ENCODE measurements at regions not wholly inside any gene's neighbourhood (a gene's known extent, or its start where the extent isn't known, plus 50 kb on each side); places are given as distances from the start of the nearest gene placed in this dataset.

DNA sequence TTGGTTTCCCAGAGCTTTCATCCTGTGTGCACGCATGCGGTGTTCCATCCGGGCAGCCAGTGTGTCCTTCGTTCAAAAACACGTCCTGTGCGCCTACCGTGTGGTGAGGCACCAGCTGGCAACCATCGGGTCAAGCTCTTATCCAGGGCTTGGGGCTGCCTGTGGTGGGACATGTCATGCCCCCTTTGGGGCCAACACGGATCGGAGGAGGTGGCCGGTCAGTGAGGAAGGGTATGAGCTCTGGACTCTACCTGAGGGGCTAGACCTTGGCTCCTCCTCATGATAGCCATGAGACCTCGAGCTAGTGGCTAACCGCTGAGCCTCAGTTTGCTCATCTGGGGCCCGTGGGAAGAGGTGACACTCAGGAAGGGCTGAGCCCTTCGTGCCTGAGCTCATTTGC is 158.5 kb upstream of the PMEPA1 start:
- no peak for TF ChIP-seq YY1 (IDR thresholded peaks at IDR 0.05; ENCODE audit: extremely low read depth, insufficient replicate concordance, low read depth, low read length)
- TF ChIP-seq FOSL1 (IDR thresholded peaks at IDR 0.05; ENCODE audit: low read depth), result no peak
- TF ChIP-seq ZFX (IDR thresholded peaks at IDR 0.05), result no peak
- no peak for TF ChIP-seq SP1 (IDR thresholded peaks at IDR 0.05; ENCODE audit: low read depth)
- TF ChIP-seq, protein P1, sequence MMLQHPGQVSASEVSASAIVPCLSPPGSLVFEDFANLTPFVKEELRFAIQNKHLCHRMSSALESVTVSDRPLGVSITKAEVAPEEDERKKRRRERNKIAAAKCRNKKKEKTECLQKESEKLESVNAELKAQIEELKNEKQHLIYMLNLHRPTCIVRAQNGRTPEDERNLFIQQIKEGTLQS (IDR thresholded peaks at IDR 0.05), result no peak
- TF ChIP-seq, protein P2, sequence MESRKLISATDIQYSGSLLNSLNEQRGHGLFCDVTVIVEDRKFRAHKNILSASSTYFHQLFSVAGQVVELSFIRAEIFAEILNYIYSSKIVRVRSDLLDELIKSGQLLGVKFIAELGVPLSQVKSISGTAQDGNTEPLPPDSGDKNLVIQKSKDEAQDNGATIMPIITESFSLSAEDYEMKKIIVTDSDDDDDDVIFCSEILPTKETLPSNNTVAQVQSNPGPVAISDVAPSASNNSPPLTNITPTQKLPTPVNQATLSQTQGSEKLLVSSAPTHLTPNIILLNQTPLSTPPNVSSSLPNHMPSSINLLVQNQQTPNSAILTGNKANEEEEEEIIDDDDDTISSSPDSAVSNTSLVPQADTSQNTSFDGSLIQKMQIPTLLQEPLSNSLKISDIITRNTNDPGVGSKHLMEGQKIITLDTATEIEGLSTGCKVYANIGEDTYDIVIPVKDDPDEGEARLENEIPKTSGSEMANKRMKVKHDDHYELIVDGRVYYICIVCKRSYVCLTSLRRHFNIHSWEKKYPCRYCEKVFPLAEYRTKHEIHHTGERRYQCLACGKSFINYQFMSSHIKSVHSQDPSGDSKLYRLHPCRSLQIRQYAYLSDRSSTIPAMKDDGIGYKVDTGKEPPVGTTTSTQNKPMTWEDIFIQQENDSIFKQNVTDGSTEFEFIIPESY (IDR thresholded peaks at IDR 0.05; ENCODE audit: extremely low read depth, insufficient replicate concordance, low read length), result no peak
- no peak for TF ChIP-seq EZH2 (IDR thresholded peaks at IDR 0.05)
- TF ChIP-seq, protein P3, sequence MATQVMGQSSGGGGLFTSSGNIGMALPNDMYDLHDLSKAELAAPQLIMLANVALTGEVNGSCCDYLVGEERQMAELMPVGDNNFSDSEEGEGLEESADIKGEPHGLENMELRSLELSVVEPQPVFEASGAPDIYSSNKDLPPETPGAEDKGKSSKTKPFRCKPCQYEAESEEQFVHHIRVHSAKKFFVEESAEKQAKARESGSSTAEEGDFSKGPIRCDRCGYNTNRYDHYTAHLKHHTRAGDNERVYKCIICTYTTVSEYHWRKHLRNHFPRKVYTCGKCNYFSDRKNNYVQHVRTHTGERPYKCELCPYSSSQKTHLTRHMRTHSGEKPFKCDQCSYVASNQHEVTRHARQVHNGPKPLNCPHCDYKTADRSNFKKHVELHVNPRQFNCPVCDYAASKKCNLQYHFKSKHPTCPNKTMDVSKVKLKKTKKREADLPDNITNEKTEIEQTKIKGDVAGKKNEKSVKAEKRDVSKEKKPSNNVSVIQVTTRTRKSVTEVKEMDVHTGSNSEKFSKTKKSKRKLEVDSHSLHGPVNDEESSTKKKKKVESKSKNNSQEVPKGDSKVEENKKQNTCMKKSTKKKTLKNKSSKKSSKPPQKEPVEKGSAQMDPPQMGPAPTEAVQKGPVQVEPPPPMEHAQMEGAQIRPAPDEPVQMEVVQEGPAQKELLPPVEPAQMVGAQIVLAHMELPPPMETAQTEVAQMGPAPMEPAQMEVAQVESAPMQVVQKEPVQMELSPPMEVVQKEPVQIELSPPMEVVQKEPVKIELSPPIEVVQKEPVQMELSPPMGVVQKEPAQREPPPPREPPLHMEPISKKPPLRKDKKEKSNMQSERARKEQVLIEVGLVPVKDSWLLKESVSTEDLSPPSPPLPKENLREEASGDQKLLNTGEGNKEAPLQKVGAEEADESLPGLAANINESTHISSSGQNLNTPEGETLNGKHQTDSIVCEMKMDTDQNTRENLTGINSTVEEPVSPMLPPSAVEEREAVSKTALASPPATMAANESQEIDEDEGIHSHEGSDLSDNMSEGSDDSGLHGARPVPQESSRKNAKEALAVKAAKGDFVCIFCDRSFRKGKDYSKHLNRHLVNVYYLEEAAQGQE (IDR thresholded peaks at IDR 0.05; ENCODE audit: low read depth), result no peak
- no peak for TF ChIP-seq EZH2phosphoT487 (IDR thresholded peaks at IDR 0.05; ENCODE audit: borderline replicate concordance)
- no peak for TF ChIP-seq RAD21 (IDR thresholded peaks at IDR 0.05; ENCODE audit: low read depth)
- no peak for TF ChIP-seq ZNF274 (IDR thresholded peaks at IDR 0.05; ENCODE audit: low read depth, low read length)
- no peak for TF ChIP-seq SIN3A (IDR thresholded peaks at IDR 0.05; ENCODE audit: low read depth)
- Histone ChIP-seq H3K27ac (ENCODE audit: low read depth, low read length) (no peak overlapping the region), H3K36me3 (ENCODE audit: control insufficient read depth in 1 of 2, insufficient read depth in 2 of 2, low read length in 2 of 2) (no peaks in the 10 kb centered on the region), H3K27me3 (ENCODE audit: insufficient read depth, low read length) (peaks cover 63% of the 10 kb centered on the region), H3K9me3 (ENCODE audit: control insufficient read depth in 1 of 2, insufficient read depth in 1 of 2, low read depth in 1 of 2, low read length in 2 of 2) (no peaks in the 10 kb centered on the region), H3K4me2 (ENCODE audit: low read length) (no peak overlapping the region), H3K4me1 (ENCODE audit: control insufficient read depth in 1 of 2, insufficient read depth in 2 of 2, low read length in 2 of 2) (no peaks in the 10 kb centered on the region), H3K9ac (ENCODE audit: low read length) (no peak overlapping the region), H3K9me2 (ENCODE audit: insufficient read depth) (no peaks in the 10 kb centered on the region), H3K4me3 (replicated peaks in 1 of 2; ENCODE audit: low read depth in 1 of 2, low read length in 2 of 2) (no peak overlapping the region), H2AFZ (ENCODE audit: low read depth, low read length, poor library complexity, severe bottlenecking) (no peak overlapping the region), H3K79me2 (ENCODE audit: insufficient read depth, low read length) (no peaks in the 10 kb centered on the region), H4K20me1 (ENCODE audit: insufficient read depth) (no peaks in the 10 kb centered on the region; the same call in 1 of the 2 replicates)
- intact Hi-C loops (cut with micrococcal nuclease), result no loop called here
- no TSS peak for BruUV-seq (replicated peaks)
- no peak for ATAC-seq
- DNase-seq (ENCODE audit: low read depth, low spot score), result no peak
- RAD21 ChIA-PET (ENCODE audit: low non-redundant PET in 1 of 2, low total read pairs in 2 of 2, uncharacterized antibody in 2 of 2, unreplicated experiment in 2 of 2), result no interaction called here
- POLR2A ChIA-PET, result no interaction called here
- CTCF ChIA-PET, result no interaction called here

All from HCT116 (cell line).